Parathyroid adenoma (tissue), 2 donors: ENCODE measurements at regions not wholly inside any gene's neighbourhood (a gene's known extent, or its start where the extent isn't known, plus 50 kb on each side); places are given as distances from the start of the nearest gene placed in this dataset.

Source experiments
- H2AFZ ChIP-seq: fragments of 300-600 bp; sonication (generic); one replicate; pipeline ENCODE4 v1.7.0; 2017; ENCODE audit warnings: antibody characterized with exemption, mild to moderate bottlenecking
- H3K27ac ChIP-seq: fragments of 300-600 bp; sonication (generic); one replicate; pipeline ENCODE4 v1.7.0; 2017
- H3K27me3 ChIP-seq: fragments of 300-600 bp; sonication (generic); one replicate; pipeline ENCODE4 v1.7.0; 2017; ENCODE audit warnings: low read length; ENCODE audit not compliant: control insufficient read depth, insufficient read depth
- H3K36me3 ChIP-seq: fragments of 300-600 bp; sonication (generic); one replicate; pipeline ENCODE4 v1.7.0; 2017; ENCODE audit warnings: low read length; ENCODE audit not compliant: control insufficient read depth, insufficient read depth
- H3K4me1 ChIP-seq: fragments of 300-600 bp; sonication (generic); one replicate; pipeline ENCODE4 v1.7.0; 2017; ENCODE audit warnings: control low read depth
- H3K4me2 ChIP-seq: fragments of 300-600 bp; sonication (generic); one replicate; pipeline ENCODE4 v1.7.0; 2017; ENCODE audit warnings: low read length
- H3K4me3 ChIP-seq: fragments of 300-600 bp; sonication (generic); one replicate; pipeline ENCODE4 v1.7.0; 2017; ENCODE audit warnings: low read depth, low read length
- H3K79me2 ChIP-seq: fragments of 300-600 bp; sonication (generic); one replicate; pipeline ENCODE4 v1.7.0; 2017; ENCODE audit warnings: control low read depth
- H3K9ac ChIP-seq: fragments of 300-600 bp; sonication (generic); one replicate; pipeline ENCODE4 v1.7.0; 2017; ENCODE audit warnings: mild to moderate bottlenecking
- H3K9me3 ChIP-seq: fragments of 300-600 bp; sonication (generic); one replicate; pipeline ENCODE4 v1.7.0; 2017; ENCODE audit warnings: low read length; ENCODE audit not compliant: control insufficient read depth
- CTCF ChIP-seq: fragments of 300-600 bp; sonication (generic); IDR thresholded peaks from one replicate; pipeline ENCODE4 v1.7.0; 2017; ENCODE audit warnings: antibody characterized with exemption, mild to moderate bottlenecking
- donor health status: primary hyperparathyroidism.

DNA sequence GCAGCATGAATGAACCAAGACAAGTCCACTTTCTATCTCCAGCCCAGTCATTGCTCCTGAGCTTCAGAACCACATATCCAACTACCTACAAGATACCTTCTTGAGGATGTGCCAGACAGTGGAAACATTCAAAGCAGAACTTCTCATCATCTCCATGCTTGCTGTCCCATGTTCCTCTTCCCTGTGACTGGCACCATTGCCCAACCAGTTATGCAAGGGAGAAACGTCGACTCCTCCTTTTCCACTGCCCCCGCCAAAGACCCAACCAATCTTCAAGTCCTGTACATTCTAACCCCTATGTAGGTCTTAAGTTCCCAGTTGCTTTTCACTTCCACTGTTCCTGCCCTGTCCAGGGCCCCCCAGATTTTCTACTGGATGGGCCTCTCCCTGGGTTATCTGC lies 225.7 kb downstream of the RPS24 start:
- no peaks in the 10 kb centered on the region for H3K79me2 ChIP-seq
- H3K36me3 ChIP-seq = no peaks in the 10 kb centered on the region
- no peak overlapping the region for H3K4me2 ChIP-seq
- peaks cover 3% of the 10 kb centered on the region for H3K4me1 ChIP-seq
- no peak overlapping the region for H2AFZ ChIP-seq
- no peaks in the 10 kb centered on the region for H3K9me3 ChIP-seq
- no peak for TF ChIP-seq CTCF
- H3K9ac ChIP-seq = no peak overlapping the region
- no peaks in the 10 kb centered on the region for H3K27me3 ChIP-seq
- no peak overlapping the region for H3K27ac ChIP-seq
- H3K4me3 ChIP-seq = no peak overlapping the region

DNA sequence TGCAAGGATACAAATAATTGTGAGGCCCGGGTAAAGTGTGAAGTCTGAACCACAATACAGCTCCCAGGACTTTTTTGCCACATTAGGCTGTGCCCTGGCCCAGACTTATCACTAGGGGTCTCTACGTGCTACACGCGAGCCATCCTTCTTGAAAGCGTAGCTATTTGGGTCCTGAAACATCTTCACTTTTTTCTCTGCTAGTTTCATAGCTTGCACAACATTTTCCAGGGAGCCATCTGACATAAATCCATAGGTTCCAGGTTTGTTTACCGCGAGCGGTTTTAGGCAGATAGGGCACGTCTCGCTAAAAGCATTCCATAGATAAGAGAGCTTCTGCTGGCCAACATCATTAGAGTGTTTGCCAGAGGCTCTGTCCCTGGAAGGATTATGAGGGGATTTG lies 226.5 kb downstream of the RPS24 start:
- Histone ChIP-seq H3K9ac (no peak overlapping the region), H3K4me2 (no peak overlapping the region), H2AFZ (no peak overlapping the region), H3K4me1 (peaks cover 3% of the 10 kb centered on the region), H3K27me3 (no peaks in the 10 kb centered on the region), H3K27ac (no peak overlapping the region), H3K36me3 (no peaks in the 10 kb centered on the region), H3K4me3 (no peak overlapping the region), H3K9me3 (no peaks in the 10 kb centered on the region), H3K79me2 (no peaks in the 10 kb centered on the region)
- no peak for TF ChIP-seq CTCF

GRCh38 chr10:78260680-78261079 lies 227.0 kb downstream of the RPS24 start:
- Histone ChIP-seq H3K9me3 (no peaks in the 10 kb centered on the region), H3K27me3 (no peaks in the 10 kb centered on the region), H3K79me2 (no peaks in the 10 kb centered on the region), H3K4me1 (peaks cover 3% of the 10 kb centered on the region), H3K27ac (no peak overlapping the region), H3K9ac (no peak overlapping the region), H2AFZ (no peak overlapping the region), H3K4me3 (no peak overlapping the region), H3K4me2 (no peak overlapping the region), H3K36me3 (no peaks in the 10 kb centered on the region)
- no peak for TF ChIP-seq CTCF

DNA sequence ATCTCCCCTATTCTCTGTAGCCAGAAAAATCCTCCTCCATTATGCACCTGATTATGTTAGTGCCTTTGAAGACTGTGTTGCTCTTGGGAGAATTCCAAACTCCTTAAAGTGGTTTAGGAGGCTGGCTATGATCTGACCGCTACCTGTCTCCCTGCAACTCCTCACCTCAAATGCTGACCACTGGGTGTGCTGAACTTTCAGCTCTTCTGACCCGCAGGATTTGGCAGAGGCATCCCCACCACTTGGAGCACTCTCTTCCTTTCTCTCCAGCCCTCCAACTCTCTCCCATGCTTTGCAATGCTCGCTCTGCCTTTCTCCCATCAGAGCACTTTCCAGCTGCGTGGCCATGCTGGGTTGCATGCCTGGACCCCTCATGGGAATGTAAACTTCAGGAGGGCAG lies 227.6 kb downstream of the RPS24 start:
- Histone ChIP-seq H3K4me3 (no peak overlapping the region), H3K4me1 (peaks cover 3% of the 10 kb centered on the region), H3K36me3 (no peaks in the 10 kb centered on the region), H2AFZ (no peak overlapping the region), H3K4me2 (no peak overlapping the region), H3K79me2 (no peaks in the 10 kb centered on the region), H3K9me3 (no peaks in the 10 kb centered on the region), H3K27ac (no peak overlapping the region), H3K27me3 (no peaks in the 10 kb centered on the region), H3K9ac (no peak overlapping the region)
- TF ChIP-seq CTCF = no peak

GRCh38 chr10:78262860-78263259 lies 229.2 kb downstream of the RPS24 start:
- H3K9ac ChIP-seq = no peak overlapping the region
- H3K4me2 ChIP-seq = no peak overlapping the region
- H3K4me1 ChIP-seq = peaks cover 13% of the 10 kb centered on the region
- H3K9me3 ChIP-seq = no peaks in the 10 kb centered on the region
- no peak for TF ChIP-seq CTCF
- no peak overlapping the region for H2AFZ ChIP-seq
- H3K4me3 ChIP-seq = no peak overlapping the region
- H3K27me3 ChIP-seq = no peaks in the 10 kb centered on the region
- no peak overlapping the region for H3K27ac ChIP-seq
- no peaks in the 10 kb centered on the region for H3K79me2 ChIP-seq
- no peaks in the 10 kb centered on the region for H3K36me3 ChIP-seq
